ENCODE measurements at regions not wholly inside any gene's neighbourhood (a gene's known extent, or its start where the extent isn't known, plus 50 kb on each side); places are given as distances from the start of the nearest gene placed in this dataset.

GRCh38 chr2:225130093-225130492 is 87.8 kb upstream of the DOCK10 start:
- Histone ChIP-seq H3K36me3 (ENCODE audit: low read depth) (no peaks in the 10 kb centered on the region), H3K9me2 (ENCODE audit: insufficient read depth) (no peaks in the 10 kb centered on the region), H3K4me2 (no peak overlapping the region), H3K4me3 (no peak overlapping the region), H3K27ac (no peak overlapping the region), H3K4me1 (replicated peaks; ENCODE audit: insufficient read depth) (no peaks in the 10 kb centered on the region), H3F3A (ENCODE audit: insufficient read depth, low read depth) (no peaks in the 10 kb centered on the region), H3K9me3 (ENCODE audit: insufficient read depth, low read depth) (no peaks in the 10 kb centered on the region), H2AFZ (no peak overlapping the region), H3K79me2 (ENCODE audit: low read depth) (no peaks in the 10 kb centered on the region), H4K20me1 (ENCODE audit: insufficient read depth) (no peaks in the 10 kb centered on the region), H3K27me3 (ENCODE audit: insufficient read depth, low read depth) (no peaks in the 10 kb centered on the region)
- no peak for TF ChIP-seq EZH2 (IDR thresholded peaks at IDR 0.05; ENCODE audit: low read depth)
- no peak for TF ChIP-seq CTCF (conservative IDR thresholded peaks at IDR 0.05)
- intact Hi-C loops (cut with micrococcal nuclease; ENCODE audit: unreplicated experiment): no loop called here
- CTCF ChIA-PET: no interaction called here
- BruUV-seq (replicated peaks): no TSS peak
- POLR2A ChIA-PET (ENCODE audit: unreplicated experiment): no interaction called here
- no peak for DNase-seq

DNA sequence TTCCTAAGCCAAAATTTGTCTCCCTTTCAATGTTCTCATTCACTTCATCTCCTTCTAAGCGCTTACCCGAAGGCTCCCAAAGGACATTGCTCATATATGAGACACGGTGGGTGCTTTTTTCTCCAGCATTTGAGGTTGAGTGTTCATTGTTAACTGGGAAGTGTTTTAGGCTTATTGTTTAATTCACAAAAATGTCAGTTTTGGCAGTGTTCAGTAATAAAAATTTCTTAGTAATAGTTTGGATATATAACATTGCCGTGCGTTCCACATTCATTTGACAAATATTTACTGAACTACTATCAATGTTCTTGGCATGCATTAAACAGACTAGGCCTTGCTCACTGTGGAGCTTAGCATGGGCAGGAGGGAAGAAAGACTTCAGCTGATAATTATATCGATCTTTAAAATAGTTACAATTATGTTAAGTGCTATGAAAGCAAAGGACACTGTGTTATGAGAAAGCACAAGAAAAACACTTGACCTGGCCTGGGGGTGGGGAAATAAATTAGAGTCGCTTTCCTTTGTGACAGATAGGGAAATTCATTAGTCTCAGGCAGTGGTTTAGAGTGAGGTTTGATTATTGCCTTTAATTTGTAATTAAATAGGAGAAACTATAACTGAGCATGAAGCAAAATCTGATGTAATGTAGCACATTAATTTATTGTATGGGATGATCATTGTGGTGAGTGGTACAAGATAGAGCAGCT is 82.2 kb upstream of the DOCK10 start:
- POLR2A ChIA-PET (ENCODE audit: unreplicated experiment): no interaction called here
- CTCF ChIA-PET: no interaction called here

More for the DNA sequence above, 82.2 kb upstream of the DOCK10 start:
- Histone ChIP-seq H3F3A (ENCODE audit: insufficient read depth, low read depth) (no peaks in the 10 kb centered on the region), H3K79me2 (ENCODE audit: low read depth) (no peaks in the 10 kb centered on the region), H3K4me2 (no peak overlapping the region), H3K9me2 (ENCODE audit: insufficient read depth) (no peaks in the 10 kb centered on the region), H3K27me3 (ENCODE audit: insufficient read depth, low read depth) (no peaks in the 10 kb centered on the region), H3K4me3 (no peak overlapping the region), H3K36me3 (ENCODE audit: low read depth) (no peaks in the 10 kb centered on the region), H4K20me1 (ENCODE audit: insufficient read depth) (no peaks in the 10 kb centered on the region; the same call in 1 of the 2 replicates), H2AFZ (peak overlapping the region; percentile 32; the same call in 1 of the 2 replicates), H3K27ac (no peak overlapping the region), H3K9me3 (ENCODE audit: insufficient read depth, low read depth) (no peaks in the 10 kb centered on the region), H3K4me1 (replicated peaks; ENCODE audit: insufficient read depth) (peaks cover 14% of the 10 kb centered on the region)
- intact Hi-C loops (cut with micrococcal nuclease; ENCODE audit: unreplicated experiment): loop anchor here (5.0 kb wide), 1 partner anchor 112 kb away; no protein-coding TSS in a partner anchor
- TF ChIP-seq EZH2 (IDR thresholded peaks at IDR 0.05; ENCODE audit: low read depth) (no peak), CTCF (conservative IDR thresholded peaks at IDR 0.05) (no peak)
- no TSS peak for BruUV-seq (replicated peaks)
- no peak for DNase-seq
